ENCODE measurements at regions not wholly inside any gene's neighbourhood (a gene's known extent, or its start where the extent isn't known, plus 50 kb on each side); places are given as distances from the start of the nearest gene placed in this dataset.
"Not testable (repeated sequence)": the region's sequence is repeated elsewhere in the genome, so short reads cannot be mapped to it uniquely, and the experiment has no call there.

DNA sequence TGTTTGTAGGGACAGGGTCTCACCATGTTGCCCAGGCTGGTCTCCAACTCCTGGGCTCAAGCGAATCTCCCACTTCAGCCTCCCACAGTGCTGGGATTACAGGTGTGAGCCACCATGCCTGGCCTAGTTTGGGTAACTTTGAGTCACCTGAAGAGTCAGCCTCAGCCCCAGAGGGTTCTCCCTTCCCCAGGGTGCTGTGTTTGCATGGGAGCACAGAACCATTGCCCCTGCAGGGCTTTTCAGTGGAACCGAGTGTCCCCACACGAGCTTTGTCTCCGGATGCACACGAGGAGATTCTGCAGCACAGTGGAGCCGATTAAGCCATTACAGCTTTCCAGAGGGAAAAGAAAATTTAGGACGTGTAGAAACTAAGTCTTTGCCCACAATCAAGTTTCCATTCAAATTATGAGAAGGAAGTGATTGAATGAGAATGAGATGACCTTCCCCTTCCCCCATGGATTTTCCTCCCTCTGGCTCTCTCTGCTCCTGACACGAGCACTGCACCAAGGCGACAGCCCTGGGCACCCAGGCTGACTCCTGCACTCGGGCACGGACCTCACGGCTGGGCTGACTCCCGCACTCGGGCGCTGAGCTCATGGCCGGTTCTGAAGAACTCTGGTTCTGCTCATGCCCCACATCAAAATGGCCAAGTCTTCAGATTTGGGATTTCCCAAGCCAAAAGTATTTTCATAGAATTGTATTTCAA lies 81.8 kb downstream of the TTLL2 start:
- H3K4me1 ChIP-seq (ENCODE audit: control insufficient read depth, insufficient read depth, low read depth, low read length); H4K8ac ChIP-seq (ENCODE audit: low read length); H3K4me3 ChIP-seq (ENCODE audit: insufficient read depth in 1 of 2, low read depth in 1 of 2, low read length in 2 of 2); H2BK12ac ChIP-seq (ENCODE audit: low read length in 2 of 2); H3K4ac ChIP-seq (ENCODE audit: low read depth in 1 of 2, low read length in 2 of 2); H3K27me3 ChIP-seq (ENCODE audit: control insufficient read depth in 1 of 2, insufficient read depth in 1 of 2, low read length in 2 of 2); H3K18ac ChIP-seq (ENCODE audit: low read depth in 1 of 2, low read length in 2 of 2); H2BK120ac ChIP-seq (ENCODE audit: low read depth, low read length); H3K36me3 ChIP-seq (ENCODE audit: control insufficient read depth in 1 of 2, insufficient read depth in 2 of 2, low read depth in 1 of 2, low read length in 2 of 2); H2AFZ ChIP-seq (ENCODE audit: low read depth, low read length); H2AK5ac ChIP-seq (ENCODE audit: low read length, severe bottlenecking); H3K4me2 ChIP-seq (ENCODE audit: low read length, poor library complexity, severe bottlenecking); H3K23ac ChIP-seq (ENCODE audit: low read length in 2 of 2); H3K79me1 ChIP-seq (replicated peaks; ENCODE audit: low read length, poor library complexity, severe bottlenecking); H2BK5ac ChIP-seq (ENCODE audit: low read depth, low read length, poor library complexity, severe bottlenecking); H3K9me3 ChIP-seq (ENCODE audit: control insufficient read depth, low read length); DNase-seq; H3K14ac ChIP-seq (ENCODE audit: low read length in 2 of 2); H2BK15ac ChIP-seq (ENCODE audit: low read depth, poor library complexity, severe bottlenecking); H4K91ac ChIP-seq (ENCODE audit: low read length); H3K9ac ChIP-seq (ENCODE audit: low read length); H3K27ac ChIP-seq (ENCODE audit: low read length, poor library complexity, severe bottlenecking): not testable (repeated sequence)
- WGBS = 91% methylated on average over 14 of the region's 16 CpGs

DNA sequence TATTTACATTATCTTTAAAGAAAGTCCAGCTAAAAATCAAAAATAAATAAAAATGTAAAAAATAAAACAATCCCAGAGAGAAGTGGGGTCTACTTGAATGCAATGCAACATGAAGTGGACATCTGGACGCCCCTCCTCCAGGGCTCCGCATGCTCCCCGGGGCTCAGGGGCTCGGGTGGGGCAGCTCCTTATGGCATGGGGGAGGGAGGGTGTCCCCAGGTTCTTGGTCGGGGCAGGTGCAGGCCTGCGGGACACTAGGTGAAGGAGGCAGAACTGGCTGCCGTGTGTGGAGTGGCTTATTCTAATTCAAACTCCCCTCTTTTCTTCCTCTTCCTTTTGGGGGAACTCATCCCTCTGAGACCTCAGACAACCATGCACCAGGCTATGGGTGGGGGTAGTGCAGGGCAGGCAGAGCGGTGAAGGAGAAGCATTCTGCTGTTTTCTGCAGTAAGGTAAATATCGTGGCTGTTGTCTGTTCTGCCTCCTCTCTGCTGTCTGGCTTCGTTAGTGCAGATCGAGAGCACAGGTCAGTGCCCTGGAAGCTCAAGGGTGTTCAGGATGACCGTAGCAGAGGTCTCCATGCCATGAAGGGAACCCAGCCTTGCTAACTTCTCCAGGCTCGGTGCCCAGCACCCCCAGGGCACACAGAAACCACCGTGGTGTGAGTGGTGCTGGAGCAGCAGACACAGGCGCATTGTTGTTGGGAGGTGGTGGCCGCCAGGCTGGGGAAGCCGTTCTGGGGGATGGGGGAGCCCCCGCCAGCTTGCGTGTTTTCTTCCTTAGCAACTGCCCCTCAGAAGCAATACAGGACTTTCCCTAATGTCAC lies 82.6 kb downstream of the TTLL2 start:
- H3K14ac ChIP-seq (ENCODE audit: low read length in 2 of 2) = no peak overlapping the region
- no peaks in the 10 kb centered on the region for H3K9me3 ChIP-seq (ENCODE audit: control insufficient read depth, low read length)
- H3K9ac ChIP-seq (ENCODE audit: low read length) = no peak overlapping the region
- H3K18ac ChIP-seq (ENCODE audit: low read depth in 1 of 2, low read length in 2 of 2) = no peak overlapping the region
- H2AFZ ChIP-seq (ENCODE audit: low read depth, low read length) = no peak overlapping the region
- H2BK15ac ChIP-seq (ENCODE audit: low read depth, poor library complexity, severe bottlenecking) = no peak overlapping the region
- H2BK120ac ChIP-seq (ENCODE audit: low read depth, low read length) = no peak overlapping the region
- 80% methylated on average over 13 of the region's 19 CpGs for WGBS
- H3K4me1 ChIP-seq (ENCODE audit: control insufficient read depth, insufficient read depth, low read depth, low read length) = no peaks in the 10 kb centered on the region
- H3K23ac ChIP-seq (ENCODE audit: low read length in 2 of 2) = no peak overlapping the region
- H3K4ac ChIP-seq (ENCODE audit: low read depth in 1 of 2, low read length in 2 of 2) = no peak overlapping the region
- H3K36me3 ChIP-seq (ENCODE audit: control insufficient read depth in 1 of 2, insufficient read depth in 2 of 2, low read depth in 1 of 2, low read length in 2 of 2) = no peaks in the 10 kb centered on the region
- no peak overlapping the region for H3K4me3 ChIP-seq (ENCODE audit: insufficient read depth in 1 of 2, low read depth in 1 of 2, low read length in 2 of 2)
- H3K27ac ChIP-seq (ENCODE audit: low read length, poor library complexity, severe bottlenecking) = no peak overlapping the region
- H3K27me3 ChIP-seq (ENCODE audit: control insufficient read depth in 1 of 2, insufficient read depth in 1 of 2, low read length in 2 of 2) = peaks cover 0 to 9% of the 10 kb centered on the region in 2 experiments
- DNase-seq = no peak
- H3K79me1 ChIP-seq (replicated peaks; ENCODE audit: low read length, poor library complexity, severe bottlenecking) = no peaks in the 10 kb centered on the region
- H4K91ac ChIP-seq (ENCODE audit: low read length) = no peak overlapping the region
- no peak overlapping the region for H2BK12ac ChIP-seq (ENCODE audit: low read length in 2 of 2)
- H4K8ac ChIP-seq (ENCODE audit: low read length) = no peak overlapping the region
- no peak overlapping the region for H3K4me2 ChIP-seq (ENCODE audit: low read length, poor library complexity, severe bottlenecking)
- H2BK5ac ChIP-seq (ENCODE audit: low read depth, low read length, poor library complexity, severe bottlenecking) = no peak overlapping the region
- H2AK5ac ChIP-seq (ENCODE audit: low read length, severe bottlenecking) = no peak overlapping the region

DNA sequence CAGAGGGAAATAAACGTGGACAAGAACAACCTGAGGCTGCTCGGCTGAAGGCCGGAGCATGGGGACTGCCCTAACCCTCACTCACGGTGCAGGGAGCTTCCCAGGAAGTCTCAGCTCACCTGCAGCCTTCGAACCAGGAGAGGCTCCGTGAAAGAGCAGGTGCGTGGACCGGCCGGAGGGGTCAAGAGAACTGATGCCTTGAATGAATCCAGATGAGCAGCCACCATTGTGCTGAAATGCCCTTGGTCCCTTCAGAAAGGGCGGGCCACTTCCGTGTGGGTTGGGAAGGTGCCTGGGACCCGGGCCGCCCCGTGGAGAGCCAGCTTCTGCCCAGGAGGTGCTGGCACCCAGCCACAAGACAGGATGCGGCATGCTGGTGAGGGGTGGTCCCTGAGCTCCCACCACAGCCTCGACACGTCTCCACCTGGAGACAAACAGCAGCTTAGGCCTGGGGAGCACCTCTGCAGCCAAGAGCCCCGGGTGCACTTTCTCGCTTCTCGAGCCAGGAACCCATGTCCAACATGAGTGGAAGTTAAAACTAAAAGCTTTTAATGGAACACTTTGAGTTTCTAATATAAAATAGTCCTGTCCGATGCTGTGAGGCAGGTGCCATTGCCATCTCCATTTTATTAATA lies 83.5 kb downstream of the TTLL2 start:
- Histone ChIP-seq H3K27me3 (ENCODE audit: control insufficient read depth in 1 of 2, insufficient read depth in 1 of 2, low read length in 2 of 2) (peaks cover 0 to 12% of the 10 kb centered on the region in 2 experiments), H2BK12ac (ENCODE audit: low read length in 2 of 2) (no peak overlapping the region), H2BK5ac (ENCODE audit: low read depth, low read length, poor library complexity, severe bottlenecking) (no peak overlapping the region), H4K91ac (ENCODE audit: low read length) (no peak overlapping the region), H3K79me1 (replicated peaks; ENCODE audit: low read length, poor library complexity, severe bottlenecking) (no peaks in the 10 kb centered on the region), H3K23ac (ENCODE audit: low read length in 2 of 2) (no peak overlapping the region), H3K14ac (ENCODE audit: low read length in 2 of 2) (no peak overlapping the region), H3K4me1 (ENCODE audit: control insufficient read depth, insufficient read depth, low read depth, low read length) (no peaks in the 10 kb centered on the region), H2BK120ac (ENCODE audit: low read depth, low read length) (no peak overlapping the region), H3K36me3 (ENCODE audit: control insufficient read depth in 1 of 2, insufficient read depth in 2 of 2, low read depth in 1 of 2, low read length in 2 of 2) (no peaks in the 10 kb centered on the region), H3K27ac (ENCODE audit: low read length, poor library complexity, severe bottlenecking) (no peak overlapping the region), H3K9ac (ENCODE audit: low read length) (no peak overlapping the region), H3K4ac (ENCODE audit: low read depth in 1 of 2, low read length in 2 of 2) (no peak overlapping the region), H2BK15ac (ENCODE audit: low read depth, poor library complexity, severe bottlenecking) (no peak overlapping the region), H3K4me3 (ENCODE audit: insufficient read depth in 1 of 2, low read depth in 1 of 2, low read length in 2 of 2) (no peak overlapping the region), H3K9me3 (ENCODE audit: control insufficient read depth, low read length) (no peaks in the 10 kb centered on the region), H3K18ac (ENCODE audit: low read depth in 1 of 2, low read length in 2 of 2) (no peak overlapping the region), H4K8ac (ENCODE audit: low read length) (no peak overlapping the region), H3K4me2 (ENCODE audit: low read length, poor library complexity, severe bottlenecking) (no peak overlapping the region), H2AFZ (ENCODE audit: low read depth, low read length) (no peak overlapping the region), H2AK5ac (ENCODE audit: low read length, severe bottlenecking) (no peak overlapping the region)
- WGBS = 88% methylated on average over 21 of the region's 21 CpGs
- no peak for DNase-seq

DNA sequence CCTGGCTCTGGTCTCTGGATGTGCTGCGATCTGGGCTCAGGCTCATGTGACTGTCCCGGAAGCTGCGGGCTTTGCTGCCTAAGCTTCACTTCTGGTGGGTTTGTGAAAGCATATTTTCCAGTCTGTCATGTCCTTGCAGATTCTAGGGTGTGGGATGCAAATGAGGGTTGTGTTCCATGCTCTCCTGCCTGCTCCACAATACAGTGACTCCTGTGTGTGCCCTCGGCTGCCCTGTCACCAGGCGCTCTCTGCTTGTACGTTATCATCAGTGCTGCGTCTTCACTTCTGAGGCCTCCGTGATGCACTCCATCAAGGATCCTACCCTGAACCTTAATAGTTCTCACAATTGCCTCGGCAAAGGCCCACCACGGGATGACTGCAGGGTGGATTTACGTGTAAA lies 84.2 kb downstream of the TTLL2 start:
- H3K14ac ChIP-seq (ENCODE audit: low read length in 2 of 2) = no peak overlapping the region
- no peak overlapping the region for H2BK15ac ChIP-seq (ENCODE audit: low read depth, poor library complexity, severe bottlenecking)
- H3K27ac ChIP-seq (ENCODE audit: low read length, poor library complexity, severe bottlenecking) = no peak overlapping the region
- no peaks in the 10 kb centered on the region for H3K36me3 ChIP-seq (ENCODE audit: control insufficient read depth in 1 of 2, insufficient read depth in 2 of 2, low read depth in 1 of 2, low read length in 2 of 2)
- H4K91ac ChIP-seq (ENCODE audit: low read length) = no peak overlapping the region
- H4K8ac ChIP-seq (ENCODE audit: low read length) = no peak overlapping the region
- H3K79me1 ChIP-seq (replicated peaks; ENCODE audit: low read length, poor library complexity, severe bottlenecking) = no peaks in the 10 kb centered on the region
- H3K9ac ChIP-seq (ENCODE audit: low read length) = no peak overlapping the region
- H2BK12ac ChIP-seq (ENCODE audit: low read length in 2 of 2) = no peak overlapping the region
- no peak overlapping the region for H3K18ac ChIP-seq (ENCODE audit: low read depth in 1 of 2, low read length in 2 of 2)
- peaks cover 0 to 12% of the 10 kb centered on the region in 2 experiments for H3K27me3 ChIP-seq (ENCODE audit: control insufficient read depth in 1 of 2, insufficient read depth in 1 of 2, low read length in 2 of 2)
- H2BK120ac ChIP-seq (ENCODE audit: low read depth, low read length) = no peak overlapping the region
- no peak overlapping the region for H2BK5ac ChIP-seq (ENCODE audit: low read depth, low read length, poor library complexity, severe bottlenecking)
- H3K4ac ChIP-seq (ENCODE audit: low read depth in 1 of 2, low read length in 2 of 2) = no peak overlapping the region
- no peaks in the 10 kb centered on the region for H3K4me1 ChIP-seq (ENCODE audit: control insufficient read depth, insufficient read depth, low read depth, low read length)
- no peak overlapping the region for H3K4me3 ChIP-seq (ENCODE audit: insufficient read depth in 1 of 2, low read depth in 1 of 2, low read length in 2 of 2)
- no peak overlapping the region for H3K4me2 ChIP-seq (ENCODE audit: low read length, poor library complexity, severe bottlenecking)
- no peak overlapping the region for H3K23ac ChIP-seq (ENCODE audit: low read length in 2 of 2)
- H3K9me3 ChIP-seq (ENCODE audit: control insufficient read depth, low read length) = no peaks in the 10 kb centered on the region
- no peak for DNase-seq
- 91% methylated on average over 11 of the region's 11 CpGs for WGBS
- H2AK5ac ChIP-seq (ENCODE audit: low read length, severe bottlenecking) = no peak overlapping the region
- no peak overlapping the region for H2AFZ ChIP-seq (ENCODE audit: low read depth, low read length)

Measured in mesenchymal stem cell (in vitro differentiated cells and primary cell).